Stimulated activated CD4-positive, alpha-beta T cell treated with anti-CD3 and anti-CD28 coated beads, Interleukin-12 subunit alpha, Interleukin-12 subunit beta, amount 100 ng/mL, for 48 hours (primary cell): ENCODE measurements at regions not wholly inside any gene's neighbourhood (a gene's known extent, or its start where the extent isn't known, plus 50 kb on each side); places are given as distances from the start of the nearest gene placed in this dataset.

Experiments used
- DNase-seq, 3 donors: peaks; one replicate each; pipeline ENCODE4 v3.0.0-alpha.2; 2020; ENCODE audit warnings: low read depth in 2 of 3, low spot score in 1 of 3

GRCh38 chr10:2475711-2476217 is 591.6 kb upstream of the PFKP start:
- DNase-seq = no peak

DNA sequence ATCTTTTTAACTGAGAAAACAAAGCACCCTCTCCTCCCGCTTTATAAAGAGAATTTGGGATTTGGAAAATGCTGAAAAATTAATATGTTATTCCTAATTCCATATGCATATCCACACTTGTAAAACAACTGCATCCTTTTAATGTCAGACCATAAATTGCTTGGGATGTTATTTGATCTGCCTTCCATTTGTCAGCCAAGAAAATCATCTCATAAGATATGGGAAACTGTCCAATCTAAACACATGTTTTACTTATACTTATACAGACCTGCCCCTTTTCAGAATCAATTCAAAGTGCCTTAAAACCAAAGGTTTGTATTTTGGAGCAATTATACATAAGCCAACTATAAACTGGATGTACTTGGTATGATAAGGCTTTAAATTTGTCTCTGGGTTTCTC is 595.5 kb upstream of the PFKP start:
- no peak for DNase-seq

GRCh38 chr10:2469802-2470201 is 597.5 kb upstream of the PFKP start:
- DNase-seq = no peak

DNA sequence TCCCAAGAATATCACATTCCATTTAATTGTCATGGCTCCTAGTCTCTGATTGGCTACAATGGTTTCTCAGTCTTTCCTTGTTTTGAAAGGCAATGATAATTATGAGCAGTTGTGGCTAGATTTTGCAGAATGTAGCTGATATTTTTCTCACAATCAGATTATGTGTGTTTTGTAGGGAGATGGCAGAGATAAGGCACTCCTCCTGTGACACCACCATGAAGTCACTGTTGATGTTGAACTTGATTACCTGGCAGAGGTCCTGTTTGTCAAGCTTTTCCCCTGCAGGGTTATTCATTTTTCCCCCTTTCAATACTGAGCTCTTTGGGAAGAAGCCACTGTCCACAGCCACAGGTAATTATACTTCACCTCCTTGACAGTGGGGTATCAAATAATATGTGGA is 602.9 kb upstream of the PFKP start:
- DNase-seq = no peak

DNA sequence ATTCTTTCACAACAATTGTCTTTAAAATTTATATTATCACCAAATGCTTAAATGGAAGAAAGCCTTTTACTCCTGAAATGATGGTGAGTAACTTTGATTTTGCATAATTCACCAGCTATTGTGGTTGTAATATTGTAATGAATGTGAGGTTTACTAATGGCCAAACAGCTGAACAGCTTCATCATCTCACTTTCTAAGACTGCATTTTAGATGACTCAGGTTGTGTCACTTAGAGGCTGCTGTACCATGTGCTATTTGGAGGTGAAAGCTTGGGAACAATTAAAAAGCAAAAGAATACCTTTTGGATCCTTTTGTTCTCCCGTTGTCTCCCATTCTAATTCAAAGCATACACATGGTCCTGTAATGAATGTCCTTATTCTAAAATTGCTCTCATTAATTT is 604.0 kb upstream of the PFKP start:
- no peak for DNase-seq

DNA sequence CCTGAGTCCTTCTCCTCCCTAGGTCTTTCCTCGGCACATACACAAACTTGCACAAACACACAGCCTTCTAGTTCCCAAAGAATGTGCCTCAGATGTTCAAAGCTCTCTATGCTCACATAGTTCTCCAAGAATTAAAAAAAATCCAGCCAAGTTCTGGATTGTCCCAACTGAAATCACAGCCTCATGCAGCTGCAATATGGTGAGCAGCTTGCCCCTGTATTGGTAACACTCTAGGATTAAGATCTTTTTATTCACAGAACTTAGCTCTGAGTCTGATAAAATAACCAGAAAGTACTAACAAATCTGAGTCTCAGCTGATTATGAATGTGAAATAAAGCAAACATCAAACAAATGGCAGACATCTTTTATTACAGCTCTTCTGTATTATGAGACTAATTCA is 604.8 kb upstream of the PFKP start:
- no peak for DNase-seq

- no peak for DNase-seq
Measured at GRCh38 chr10:2460812-2461211, 606.5 kb upstream of the PFKP start.

DNA sequence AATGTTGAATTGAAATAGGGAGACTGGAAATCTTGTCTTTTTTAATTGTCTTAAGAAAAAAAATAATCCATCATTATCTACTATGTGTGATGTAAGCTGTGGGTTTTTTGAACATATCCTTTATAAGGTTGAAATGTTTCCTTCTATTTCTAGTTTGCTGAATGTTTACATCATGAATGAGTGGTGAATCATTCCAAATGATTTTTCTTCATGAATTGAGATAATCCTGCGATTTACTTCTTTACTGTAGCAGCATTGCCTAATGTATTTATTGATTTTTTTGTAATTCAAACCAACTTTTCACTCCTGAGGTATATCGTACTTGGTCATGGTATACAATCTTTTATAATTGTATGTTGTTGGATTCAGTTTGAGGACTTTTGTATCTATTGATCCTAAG is 607.6 kb upstream of the PFKP start:
- no peak for DNase-seq

DNA sequence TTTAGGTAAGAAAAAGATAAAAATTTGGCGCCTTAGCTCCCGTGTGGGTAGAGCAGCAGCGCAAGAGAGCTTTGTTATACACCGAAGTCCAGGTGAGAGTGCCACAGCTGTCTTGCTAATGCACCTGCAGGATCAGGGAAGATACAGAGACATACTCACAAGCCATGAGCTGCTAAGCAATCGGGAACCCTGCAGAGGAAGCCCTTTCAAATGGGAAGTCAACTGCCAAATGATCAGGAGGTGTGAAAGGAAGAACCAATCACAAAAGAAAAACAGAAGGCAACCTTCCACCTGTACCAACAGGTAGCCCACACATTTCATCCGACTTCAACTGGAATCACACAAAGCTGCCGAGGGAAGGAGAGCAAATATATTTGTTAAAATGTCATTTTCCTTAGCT is 610.5 kb upstream of the PFKP start:
- no peak for DNase-seq

- no peak for DNase-seq
Measured at GRCh38 chr10:2445370-2445769, 622.0 kb upstream of the PFKP start.

GRCh38 chr10:2439983-2440382 is 627.4 kb upstream of the PFKP start:
- DNase-seq = no peak

- DNase-seq = no peak
Measured at GRCh38 chr10:2439000-2439399, 628.3 kb upstream of the PFKP start.

DNA sequence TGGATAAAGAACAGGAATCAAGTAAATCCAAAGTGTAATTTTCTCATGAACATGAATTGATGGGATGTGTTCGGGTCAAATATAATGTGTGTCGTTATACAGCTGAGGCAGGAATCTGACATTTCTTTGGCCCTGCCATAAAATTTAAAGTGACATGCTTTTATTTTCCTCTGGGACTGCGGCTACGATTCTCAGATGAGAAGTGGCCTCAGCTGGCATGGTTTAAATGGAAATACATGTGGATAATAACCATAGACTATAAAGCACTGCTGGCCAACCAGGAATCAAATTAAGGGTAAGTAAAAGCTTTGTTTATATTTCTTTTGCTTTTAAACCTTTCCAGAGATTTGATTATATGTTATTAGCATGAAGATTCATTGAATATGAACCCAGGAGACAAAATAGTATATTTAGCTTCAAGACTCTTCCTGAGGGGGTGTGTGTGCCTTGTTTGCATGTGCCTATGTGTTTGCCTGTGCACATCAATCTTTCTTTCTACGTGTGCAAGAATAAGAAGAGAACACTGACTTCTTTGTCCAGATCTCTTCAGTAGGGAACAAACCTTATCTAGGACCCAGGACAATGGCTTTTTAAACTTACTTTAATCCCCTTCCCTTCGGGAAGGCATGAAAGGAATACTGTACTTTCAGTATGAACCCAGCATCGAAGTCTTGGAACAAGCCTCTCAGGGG is 629.0 kb upstream of the PFKP start:
- no peak for DNase-seq

DNA sequence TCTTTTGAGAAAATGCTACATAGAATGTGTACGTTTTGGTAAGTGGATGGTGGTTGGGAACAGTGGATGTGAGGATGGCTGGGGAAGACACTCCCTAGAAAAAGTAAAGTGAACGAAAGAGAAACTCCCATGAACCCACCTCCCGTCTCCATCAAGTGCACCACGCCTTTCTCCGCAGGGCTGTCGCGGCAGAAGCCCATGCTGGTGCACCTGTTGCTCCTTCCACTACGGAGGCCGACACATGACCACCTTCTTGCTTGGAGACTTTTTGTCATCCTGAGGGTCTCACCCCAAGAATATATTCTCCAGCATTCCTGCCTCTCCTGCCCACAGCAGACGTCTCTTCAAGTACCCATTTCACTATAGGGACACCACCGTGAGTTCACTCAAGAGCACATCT is 630.4 kb upstream of the PFKP start:
- DNase-seq = no peak

DNA sequence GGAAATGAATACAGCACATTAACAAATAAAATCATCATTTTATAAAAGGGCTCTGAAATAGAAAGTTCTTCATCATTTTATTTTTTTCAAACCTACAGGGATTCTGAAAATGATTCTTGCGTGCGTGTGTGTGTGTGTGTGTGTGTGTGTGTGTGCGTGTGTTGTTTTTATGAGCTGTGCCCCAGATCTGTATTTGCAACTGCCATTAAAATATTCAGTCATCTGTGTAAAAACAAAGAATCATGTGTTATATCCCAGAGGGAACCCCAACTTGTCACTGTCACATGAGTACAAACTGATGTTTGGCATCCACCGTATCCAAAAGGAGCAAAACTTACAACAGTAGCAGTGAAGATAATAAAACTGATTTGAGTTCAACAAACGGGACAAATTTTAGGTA is 635.4 kb upstream of the PFKP start:
- no peak for DNase-seq

GRCh38 chr10:2427412-2427811 is 639.9 kb upstream of the PFKP start:
- no peak for DNase-seq

DNA sequence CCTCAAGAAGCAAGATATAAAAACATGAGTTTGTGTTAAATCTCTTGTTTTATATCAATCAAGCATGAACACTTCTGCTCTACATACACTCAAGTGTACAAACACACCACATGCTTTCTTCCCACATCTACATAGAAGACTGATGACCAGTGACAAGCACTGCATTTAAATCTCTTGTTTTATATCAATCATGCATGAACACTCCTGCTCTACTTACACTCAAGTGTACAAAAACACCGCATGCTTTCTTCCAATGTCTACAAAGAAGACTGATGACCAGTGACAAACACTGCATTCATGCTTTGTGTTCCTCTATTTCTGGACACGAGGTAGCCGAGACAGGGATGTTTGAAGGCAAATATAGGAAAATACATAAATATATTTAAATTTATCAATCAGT is 642.0 kb upstream of the PFKP start:
- no peak for DNase-seq

GRCh38 chr10:2414562-2414961 is 652.8 kb upstream of the PFKP start:
- DNase-seq = no peak

DNA sequence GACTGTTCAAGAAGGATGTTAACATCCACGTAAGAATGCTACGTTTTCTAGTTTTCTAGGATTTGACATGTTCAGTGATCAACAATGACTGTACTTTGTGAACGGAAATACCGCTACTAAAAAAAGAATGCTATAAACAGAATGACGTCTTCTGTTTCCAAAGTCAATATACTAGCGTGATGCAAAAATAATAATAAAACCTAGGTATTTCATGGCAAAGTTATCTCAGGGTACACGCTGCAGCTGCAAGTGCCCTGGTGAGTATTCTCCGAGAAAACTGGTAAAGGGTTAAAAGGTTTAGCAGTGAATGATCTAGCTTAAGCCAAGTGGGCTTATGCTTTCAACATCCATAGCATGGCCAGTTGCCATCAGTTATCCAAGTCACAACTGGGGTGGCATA is 653.3 kb upstream of the PFKP start:
- DNase-seq = no peak

GRCh38 chr10:2410049-2410448 is 657.3 kb upstream of the PFKP start:
- DNase-seq = no peak

GRCh38 chr10:2401459-2401858 is 664.1 kb upstream of the ADARB2 start:
- DNase-seq = no peak

DNA sequence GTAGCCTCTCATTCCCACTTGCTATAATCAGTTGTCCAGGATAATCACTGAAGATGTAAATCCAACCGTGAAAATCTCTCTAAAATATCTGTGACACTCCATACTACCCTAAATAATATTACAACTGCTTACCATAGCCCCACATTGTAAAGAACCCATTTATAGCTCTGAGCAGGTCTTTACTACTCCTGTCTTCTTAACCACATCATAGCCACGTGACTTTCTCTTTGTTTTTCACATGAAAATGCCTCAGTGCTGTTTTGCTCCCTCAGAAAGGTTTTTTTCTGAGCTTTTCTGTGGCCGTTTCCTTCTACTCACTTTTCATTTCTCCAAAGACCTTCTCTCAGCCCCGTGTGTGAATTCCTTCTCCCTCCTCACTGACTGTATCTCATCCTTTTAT is 662.2 kb upstream of the ADARB2 start:
- no peak for DNase-seq

DNA sequence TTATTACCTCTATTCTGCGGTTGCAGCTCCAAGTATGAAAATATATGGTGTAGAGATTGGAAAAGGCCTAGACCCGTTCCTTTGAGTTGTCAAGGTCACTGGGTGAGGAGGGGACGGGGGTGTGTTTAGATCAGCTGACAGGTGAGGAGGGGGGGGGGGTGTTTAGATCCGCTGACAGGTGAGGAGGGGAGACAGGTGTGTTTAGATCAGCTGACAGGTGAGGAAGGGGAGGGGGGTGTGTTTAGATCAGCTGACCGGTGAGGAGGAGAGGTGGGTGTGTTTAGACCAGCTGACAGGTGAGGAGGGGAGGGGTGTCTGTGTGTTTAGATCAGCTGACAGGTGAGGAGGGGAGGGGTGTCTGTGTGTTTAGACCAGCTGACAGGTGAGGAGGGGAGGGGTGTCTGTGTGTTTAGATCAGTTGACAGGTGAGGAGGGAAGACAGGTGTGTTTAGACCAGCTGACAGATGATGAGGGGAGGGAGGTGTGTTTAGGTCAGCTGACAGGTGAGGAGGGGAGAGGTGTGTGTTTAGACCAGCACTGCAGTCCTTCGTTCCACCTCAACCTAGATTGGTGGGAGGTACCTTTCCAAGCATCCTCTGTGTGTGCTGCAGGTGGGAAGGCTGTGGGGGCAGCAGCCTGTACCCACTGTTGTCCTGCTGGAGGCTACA is 655.0 kb upstream of the ADARB2 start:
- DNase-seq = no peak
